Skin epidermis (tissue), 12 donors: ENCODE measurements at regions not wholly inside any gene's neighbourhood (a gene's known extent, or its start where the extent isn't known, plus 50 kb on each side); places are given as distances from the start of the nearest gene placed in this dataset.
"Not testable (repeated sequence)": the region's sequence is repeated elsewhere in the genome, so short reads cannot be mapped to it uniquely, and the experiment has no call there.

ENCODE experiments used
- H3K27ac ChIP-seq, 21 experiments: fragments of 200-600 bp; sonication (generic) in 11 of 21; one replicate each; pipeline ENCODE4 v1.5.0; 2020; ENCODE audit warnings: mild to moderate bottlenecking in 3 of 21, inconsistent platforms in 2 of 21, moderate library complexity in 2 of 21
- H3K4me3 ChIP-seq, 7 experiments: fragments of 200-600 bp; sonication (generic) in 2 of 7; one replicate each; pipeline ENCODE4 v1.5.0; 2020; ENCODE audit warnings: inconsistent platforms in 2 of 7, mild to moderate bottlenecking in 2 of 7, moderate library complexity in 1 of 7

DNA sequence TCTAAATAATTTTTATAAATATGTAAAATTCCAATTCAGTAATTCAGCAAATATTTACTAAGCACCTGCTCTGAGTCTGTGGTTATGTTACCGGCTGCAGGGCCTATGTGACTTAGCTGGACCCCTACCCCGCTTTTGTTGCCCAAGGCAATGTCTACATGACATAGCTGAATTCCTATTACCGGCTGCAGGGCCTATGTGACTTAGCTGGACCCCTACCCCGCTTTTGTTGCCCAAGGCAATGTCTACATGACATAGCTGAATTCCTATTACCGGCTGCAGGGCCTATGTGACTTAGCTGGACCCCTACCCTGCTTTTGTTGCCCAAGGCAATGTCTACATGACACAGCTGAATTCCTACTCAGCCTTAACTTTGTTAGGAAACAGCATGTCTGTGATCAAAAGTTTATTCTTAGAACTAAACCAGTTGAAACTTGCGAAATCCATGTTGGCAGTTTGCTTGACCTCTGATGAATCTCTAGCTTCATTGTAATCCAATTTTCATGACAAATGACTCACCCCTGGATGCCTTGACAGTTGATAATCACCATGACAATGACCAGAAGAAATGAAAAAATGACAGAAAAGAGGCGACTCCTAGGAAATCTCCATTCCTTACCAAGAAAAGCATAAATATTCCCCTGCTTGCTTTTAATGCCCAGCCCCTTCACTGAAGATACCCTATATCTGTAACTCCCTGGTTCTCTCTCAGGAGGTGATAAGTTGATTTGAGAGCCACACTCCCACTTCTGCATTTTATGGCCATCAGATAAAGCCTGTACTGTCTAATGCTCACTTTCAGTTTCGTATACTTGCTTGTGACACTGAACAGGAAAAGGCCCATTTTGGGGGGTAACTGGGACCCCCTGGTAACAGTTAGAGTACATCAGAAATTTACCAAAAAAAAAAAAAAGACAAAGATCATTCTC, 148.4 kb upstream of the SYT10 start:
- H3K4me3 ChIP-seq: no peak overlapping the region
- no peak overlapping the region for H3K27ac ChIP-seq

DNA sequence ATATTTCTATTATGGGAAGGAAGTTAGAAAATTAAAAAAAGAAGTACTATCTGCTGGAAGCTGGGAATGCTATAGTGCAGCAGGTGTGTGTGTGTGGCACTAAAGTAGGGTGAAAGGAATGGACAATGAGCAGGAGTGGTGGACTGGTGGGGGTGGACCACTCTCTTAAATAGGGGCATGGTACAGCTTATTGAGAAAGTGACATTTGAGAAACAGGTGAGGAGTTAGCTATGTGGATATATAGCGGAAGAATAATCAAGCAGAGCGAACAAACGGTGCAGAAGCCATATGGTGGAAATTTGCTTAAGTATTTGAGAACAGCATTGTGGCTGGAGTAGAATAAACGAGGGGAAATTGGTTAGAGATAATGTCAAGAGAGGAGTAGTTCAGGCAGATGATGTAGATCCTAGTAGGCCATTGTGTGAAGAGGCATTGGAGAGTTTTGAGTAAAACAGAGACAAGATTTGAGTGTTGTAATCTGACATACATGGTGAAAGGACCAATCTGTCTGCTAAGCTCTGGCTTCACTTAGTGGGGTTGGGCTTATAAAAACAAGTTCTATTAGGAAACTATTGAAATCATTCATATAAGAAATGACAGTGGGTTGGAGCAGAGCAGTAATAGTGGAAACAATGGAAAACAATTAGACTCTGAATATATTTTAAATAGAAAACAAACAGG, 149.2 kb upstream of the SYT10 start:
- no peak overlapping the region for H3K4me3 ChIP-seq
- no peak overlapping the region for H3K27ac ChIP-seq

GRCh38 chr12:33589576-33590114, 150.0 kb upstream of the SYT10 start:
- Histone ChIP-seq H3K4me3 (no peak overlapping the region), H3K27ac (no peak overlapping the region)

- H3K27ac ChIP-seq: no peak overlapping the region
- no peak overlapping the region for H3K4me3 ChIP-seq
Measured at GRCh38 chr12:33593753-33594152, 154.1 kb upstream of the SYT10 start.

GRCh38 chr12:33596061-33596460, 156.4 kb upstream of the SYT10 start:
- Histone ChIP-seq H3K4me3 (no peak overlapping the region), H3K27ac (no peak overlapping the region)

DNA sequence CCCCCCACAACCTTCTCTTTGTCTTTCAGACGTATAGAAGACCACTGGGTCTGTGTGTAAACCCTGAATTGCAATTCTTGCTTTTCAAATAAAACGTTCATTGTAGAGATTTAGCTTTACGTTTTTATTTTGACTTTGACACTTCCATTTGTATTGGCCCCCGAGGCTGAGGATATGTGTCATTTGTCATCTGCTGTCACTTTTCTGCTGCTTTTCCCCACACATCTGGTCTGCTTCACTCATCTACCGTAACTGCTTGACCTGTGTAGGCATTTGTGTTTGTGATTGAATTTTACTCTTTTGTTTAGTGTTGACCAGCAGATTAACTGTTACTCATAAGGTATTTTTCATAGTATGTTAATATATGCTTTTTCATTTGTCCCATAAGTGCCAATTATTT, 157.2 kb upstream of the SYT10 start:
- no peak overlapping the region for H3K27ac ChIP-seq
- H3K4me3 ChIP-seq: no peak overlapping the region

DNA sequence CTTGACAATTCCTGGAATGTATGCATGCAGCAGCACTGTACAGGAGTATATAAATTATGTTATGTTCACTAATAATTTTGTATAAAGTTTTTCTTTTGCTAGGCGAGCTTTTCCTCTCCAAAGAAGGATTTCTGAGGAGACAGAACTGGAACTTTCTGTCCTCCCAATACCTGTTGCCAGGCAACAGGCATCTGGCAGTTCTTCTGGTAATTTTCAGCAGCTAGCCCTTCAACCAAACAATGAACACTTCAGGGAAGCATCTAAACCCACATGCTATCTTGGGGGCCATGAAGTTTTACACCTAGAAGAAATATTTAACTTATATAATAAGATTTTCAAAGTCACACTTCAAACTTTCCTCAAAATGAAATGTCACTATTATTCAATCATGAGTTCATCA, 162.9 kb upstream of the SYT10 start:
- Histone ChIP-seq H3K27ac (no peak overlapping the region), H3K4me3 (no peak overlapping the region)

- Histone ChIP-seq H3K4me3 (no peak overlapping the region), H3K27ac (no peak overlapping the region)
Measured at GRCh38 chr12:33605757-33606156, 166.1 kb upstream of the SYT10 start.

- Histone ChIP-seq H3K27ac (no peak overlapping the region), H3K4me3 (no peak overlapping the region)
Measured at GRCh38 chr12:33609910-33610309, 170.3 kb upstream of the SYT10 start.

GRCh38 chr12:33614630-33615029, 175.0 kb upstream of the SYT10 start:
- Histone ChIP-seq H3K4me3 (no peak overlapping the region), H3K27ac (no peak overlapping the region)

DNA sequence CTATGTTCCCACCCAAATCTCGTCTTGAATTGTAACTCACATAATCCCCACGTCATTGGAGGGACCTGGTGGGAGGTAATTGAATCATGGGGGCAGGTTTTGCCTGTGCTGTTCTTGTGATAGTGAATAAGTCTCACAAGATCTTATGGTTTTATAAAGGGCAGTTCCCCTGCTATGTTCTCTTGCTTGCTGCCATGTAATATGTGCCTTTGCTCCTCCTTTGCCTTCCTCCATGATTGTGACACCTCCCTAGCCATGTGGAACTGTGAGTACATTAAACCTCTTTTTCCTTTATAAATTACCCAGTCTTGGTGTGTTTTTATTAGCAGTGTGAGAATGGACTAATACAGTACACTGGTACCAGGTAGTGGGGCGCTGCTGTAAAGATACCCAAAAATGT, 177.6 kb upstream of the SYT10 start:
- no peak overlapping the region for H3K4me3 ChIP-seq

DNA sequence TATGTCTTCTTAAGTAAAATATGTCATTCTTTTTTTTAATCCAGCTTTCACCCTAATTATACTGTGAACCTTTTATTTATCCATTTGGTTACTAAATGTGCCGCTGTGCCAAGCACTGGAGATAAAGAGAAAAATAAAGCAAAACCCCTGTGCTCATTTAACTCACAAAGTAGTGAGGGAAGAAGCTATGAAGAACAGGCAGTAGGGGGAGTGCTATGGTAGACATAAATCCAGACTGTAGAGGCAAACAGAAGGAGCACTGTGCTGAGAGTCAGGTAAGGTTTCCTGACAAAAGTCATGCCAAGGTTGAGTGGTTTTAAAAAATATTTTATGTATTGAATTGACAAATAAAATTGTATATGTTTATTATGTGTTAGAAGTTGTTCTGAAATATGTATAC, 188.5 kb upstream of the SYT10 start:
- H3K27ac ChIP-seq: no peak overlapping the region
- no peak overlapping the region for H3K4me3 ChIP-seq

More for the DNA sequence above, 177.6 kb upstream of the SYT10 start:
- no peak overlapping the region for H3K27ac ChIP-seq

GRCh38 chr12:33634544-33634943, 194.9 kb upstream of the SYT10 start:
- no peak overlapping the region for H3K27ac ChIP-seq
- H3K4me3 ChIP-seq: no peak overlapping the region

DNA sequence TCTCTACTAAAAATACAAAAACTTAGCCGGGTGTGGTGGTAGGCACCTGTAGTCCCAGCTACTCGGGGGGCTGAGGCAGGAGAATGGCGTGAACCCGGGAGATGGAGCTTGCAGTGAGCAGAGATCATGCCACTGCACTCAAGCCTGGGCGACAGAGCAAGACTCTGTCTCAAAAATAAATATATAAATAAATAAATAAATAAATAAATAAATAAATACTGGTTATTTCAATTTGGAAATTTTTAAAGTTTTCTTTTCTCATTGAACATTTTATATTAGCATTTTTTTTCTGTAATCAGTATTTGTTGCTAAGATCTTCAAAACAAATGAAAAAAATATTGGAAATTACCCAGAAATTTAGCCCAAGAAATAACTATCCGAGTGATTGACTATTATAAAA, 197.3 kb upstream of the SYT10 start:
- H3K27ac ChIP-seq, H3K4me3 ChIP-seq: not testable (repeated sequence)

DNA sequence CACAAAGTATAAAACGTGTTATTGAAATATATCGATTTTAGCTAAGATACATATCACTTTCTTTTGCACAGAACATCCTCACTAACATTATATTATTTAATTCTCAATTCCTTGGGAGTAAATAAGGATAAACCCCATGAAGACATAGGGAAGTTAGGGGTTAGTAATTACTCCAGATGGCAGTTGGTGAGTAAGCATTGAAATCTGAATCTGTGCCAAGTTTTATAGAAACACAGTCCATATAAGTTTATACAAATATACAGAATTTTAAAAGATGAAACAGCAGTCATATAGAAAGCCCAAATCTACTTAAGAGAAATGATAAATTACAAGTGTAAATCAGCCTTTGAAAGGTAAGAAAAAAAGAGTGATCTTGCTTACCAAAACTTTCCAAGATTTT, 200.4 kb upstream of the SYT10 start:
- Histone ChIP-seq H3K4me3 (no peak overlapping the region), H3K27ac (no peak overlapping the region)

DNA sequence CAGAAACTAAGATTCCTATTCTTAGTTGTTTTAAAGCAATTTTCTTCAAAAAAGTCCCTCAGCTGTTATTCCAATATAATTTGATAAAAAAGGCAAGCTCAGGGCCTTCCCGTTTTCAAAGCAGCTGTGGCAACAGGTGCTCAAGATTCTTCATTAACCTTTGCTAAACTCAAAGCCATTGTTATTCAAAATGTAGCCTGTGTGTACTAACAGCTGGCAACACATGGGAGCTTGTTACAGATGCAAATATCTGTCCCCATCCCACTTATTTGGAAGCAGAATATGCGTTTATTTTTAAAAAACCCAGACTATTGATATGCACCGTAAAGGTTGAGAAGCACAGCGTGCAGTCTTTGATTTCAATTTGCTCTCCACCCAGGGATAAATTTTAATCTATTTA, 210.4 kb upstream of the SYT10 start:
- Histone ChIP-seq H3K27ac (no peak overlapping the region), H3K4me3 (no peak overlapping the region)

GRCh38 chr12:33650832-33651231, 211.2 kb upstream of the SYT10 start:
- H3K4me3 ChIP-seq: no peak overlapping the region
- no peak overlapping the region for H3K27ac ChIP-seq

GRCh38 chr12:33653362-33653761, 213.7 kb upstream of the SYT10 start:
- Histone ChIP-seq H3K4me3 (no peak overlapping the region), H3K27ac (no peak overlapping the region)

- H3K4me3 ChIP-seq: no peak overlapping the region
- no peak overlapping the region for H3K27ac ChIP-seq
Measured at GRCh38 chr12:33654313-33654712, 214.7 kb upstream of the SYT10 start.

- H3K4me3 ChIP-seq: no peak overlapping the region
- H3K27ac ChIP-seq: no peak overlapping the region
Measured at GRCh38 chr12:33663000-33663654, 223.5 kb upstream of the SYT10 start.

DNA sequence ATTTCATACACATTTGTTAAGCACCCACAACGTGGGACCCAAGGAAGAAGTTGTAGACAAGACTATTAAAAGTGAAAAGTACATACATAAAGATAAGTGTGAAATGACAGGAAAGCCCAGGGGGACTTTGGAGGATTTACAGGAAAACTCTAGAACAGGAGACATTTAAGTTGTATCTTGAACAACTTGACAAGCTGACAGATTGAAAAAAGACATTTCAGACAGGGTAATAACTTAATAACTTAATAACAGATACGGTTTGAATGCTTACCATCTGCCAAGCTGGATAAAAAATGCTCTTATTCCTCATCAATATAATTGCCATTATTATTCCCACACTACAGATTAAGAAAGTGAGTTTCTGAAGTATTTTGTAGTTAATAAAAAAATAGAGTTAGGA, 229.7 kb upstream of the SYT10 start:
- no peak overlapping the region for H3K4me3 ChIP-seq

More for the DNA sequence above, 229.7 kb upstream of the SYT10 start:
- H3K27ac ChIP-seq: no peak overlapping the region
